H9 (cell line): ENCODE measurements at regions not wholly inside any gene's neighbourhood (a gene's known extent, or its start where the extent isn't known, plus 50 kb on each side); places are given as distances from the start of the nearest gene placed in this dataset.

Experiments
- DNase-seq: peaks from one replicate; pipeline ENCODE4 v3.0.0-alpha.2; 2017
- H2AFZ ChIP-seq: one replicate; pipeline ENCODE4 v1.6.1; 2013; ENCODE audit warnings: mild to moderate bottlenecking, low read length, control low read depth, moderate library complexity
- H2AK5ac ChIP-seq: 2 replicates; pipeline ENCODE4 v1.6.1; 2013; ENCODE audit warnings: low read length, control low read depth, mixed read lengths; ENCODE audit not compliant: insufficient read length
- H2BK120ac ChIP-seq: one replicate; pipeline ENCODE4 v1.6.1; 2013; ENCODE audit warnings: low read depth, mild to moderate bottlenecking, low read length, control low read depth, inconsistent platforms; ENCODE audit not compliant: poor library complexity, severe bottlenecking
- H2BK12ac ChIP-seq: 2 replicates; pipeline ENCODE4 v1.6.1; 2013; ENCODE audit warnings: low read length, control low read depth, mixed read lengths, low read depth; ENCODE audit not compliant: insufficient read length
- H2BK15ac ChIP-seq: 2 replicates; pipeline ENCODE4 v1.6.1; 2013; ENCODE audit warnings: low read depth, low read length, control low read depth
- H2BK20ac ChIP-seq: one replicate; pipeline ENCODE4 v1.6.1; 2013; ENCODE audit warnings: low read depth, mild to moderate bottlenecking, low read length, control low read depth, inconsistent platforms; ENCODE audit not compliant: poor library complexity, severe bottlenecking
- H2BK5ac ChIP-seq: 2 replicates; pipeline ENCODE4 v1.6.1; 2013; ENCODE audit warnings: low read length, control low read depth, mixed read lengths; ENCODE audit not compliant: insufficient read length
- H3K14ac ChIP-seq: 2 replicates; pipeline ENCODE4 v1.6.1; 2013; ENCODE audit warnings: low read length, control low read depth; ENCODE audit not compliant: insufficient read depth
- H3K18ac ChIP-seq: 2 replicates; pipeline ENCODE4 v1.6.1; 2013; ENCODE audit warnings: low read depth, mild to moderate bottlenecking, mixed read lengths, low read length, control low read depth; ENCODE audit not compliant: insufficient read length
- H3K23ac ChIP-seq: 2 replicates; pipeline ENCODE4 v1.6.1; 2013; ENCODE audit warnings: low read length, control low read depth, mixed read lengths, low read depth; ENCODE audit not compliant: insufficient read length
- H3K23me2 ChIP-seq: 2 replicates; pipeline ENCODE4 v1.6.1; 2013; ENCODE audit warnings: low read depth, mild to moderate bottlenecking, mixed read lengths, low read length, control low read depth; ENCODE audit not compliant: insufficient read length, poor library complexity, severe bottlenecking
- H3K27ac ChIP-seq: 2 replicates; pipeline ENCODE4 v1.5.1; 2013; ENCODE audit warnings: low read length, control low read depth, mixed read lengths, low read depth; ENCODE audit not compliant: insufficient read length
- H3K27me3 ChIP-seq: 2 replicates; pipeline ENCODE4 v1.6.1; 2013; ENCODE audit warnings: low read length, control low read depth, inconsistent platforms; ENCODE audit not compliant: insufficient read depth
- H3K4ac ChIP-seq: 2 replicates; pipeline ENCODE4 v1.6.1; 2013; ENCODE audit warnings: low read depth, mild to moderate bottlenecking, control low read depth, inconsistent platforms, low read length, moderate library complexity
- H3K4me1 ChIP-seq: 2 replicates; pipeline ENCODE4 v1.6.1; 2013; ENCODE audit warnings: low read length, control low read depth, inconsistent platforms; ENCODE audit not compliant: insufficient read depth
- H3K4me2 ChIP-seq: 2 replicates; pipeline ENCODE4 v1.6.1; 2013; ENCODE audit warnings: low read length, control low read depth, mixed read lengths; ENCODE audit not compliant: insufficient read length, insufficient read depth
- H3K56ac ChIP-seq: 2 replicates; pipeline ENCODE4 v1.6.1; 2013; ENCODE audit warnings: low read depth, mild to moderate bottlenecking, mixed read lengths, low read length, control low read depth; ENCODE audit not compliant: insufficient read length
- H3K79me1 ChIP-seq: 2 replicates; pipeline ENCODE4 v1.6.1; 2013; ENCODE audit warnings: low read depth, mild to moderate bottlenecking, moderate library complexity, low read length, control low read depth, inconsistent platforms; ENCODE audit not compliant: insufficient read depth, poor library complexity, severe bottlenecking
- H3K79me2 ChIP-seq: 2 replicates; pipeline ENCODE4 v1.6.1; 2013; ENCODE audit warnings: low read length, control low read depth, inconsistent platforms; ENCODE audit not compliant: insufficient read depth
- H3K9ac ChIP-seq: 2 replicates; pipeline ENCODE4 v1.6.1; 2013; ENCODE audit warnings: low read length, control low read depth, mixed read lengths; ENCODE audit not compliant: insufficient read length; ENCODE audit errors: extremely low read depth
- H3K9me3 ChIP-seq: one replicate; pipeline ENCODE4 v1.6.1; 2013; ENCODE audit warnings: low read depth, low read length, inconsistent platforms; ENCODE audit not compliant: control insufficient read depth
- H3T11ph ChIP-seq: one replicate; pipeline ENCODE4 v1.6.1; 2013; ENCODE audit warnings: mild to moderate bottlenecking, low read length, control low read depth, inconsistent platforms
- H4K20me1 ChIP-seq: one replicate; pipeline ENCODE4 v1.6.1; 2013; ENCODE audit not compliant: control insufficient read depth, insufficient read length, insufficient read depth
- H4K5ac ChIP-seq: 2 replicates; pipeline ENCODE4 v1.6.1; 2013; ENCODE audit warnings: low read depth, mild to moderate bottlenecking, mixed read lengths, low read length, control low read depth; ENCODE audit not compliant: insufficient read length
- H4K8ac ChIP-seq: replicated peaks from 2 replicates; pipeline ENCODE4 v1.6.1; 2013; ENCODE audit warnings: low read length, control low read depth, mixed read lengths, low read depth; ENCODE audit not compliant: insufficient read length
- H4K91ac ChIP-seq: 2 replicates; pipeline ENCODE4 v1.6.1; 2013; ENCODE audit warnings: low read depth, mild to moderate bottlenecking, moderate library complexity, mixed read lengths, low read length, control low read depth; ENCODE audit not compliant: insufficient read length
- H3K27ac Mint-ChIP-seq, 3 experiments: 2 replicates in 2 of 3; 3 replicates in 1 of 3; pipeline ENCODE4 v1.8.0; 2020 to 2021; ENCODE audit warnings: mixed read lengths in 3 of 3, mild to moderate bottlenecking in 1 of 3, moderate library complexity in 1 of 3
- H3K27me3 Mint-ChIP-seq: 2 replicates; pipeline ENCODE4 v1.8.0; 2021; ENCODE audit warnings: low read depth, mild to moderate bottlenecking, moderate library complexity, mixed read lengths
- H3K36me3 Mint-ChIP-seq, 3 experiments: 2 replicates in 2 of 3; 3 replicates in 1 of 3; pipeline ENCODE4 v1.8.0; 2020 to 2021; ENCODE audit warnings: low read depth in 3 of 3, mixed read lengths in 3 of 3; ENCODE audit not compliant: insufficient read depth in 1 of 3
- H3K4me1 Mint-ChIP-seq, 2 experiments: 2 replicates each; pipeline ENCODE4 v1.8.0; 2020; ENCODE audit warnings: mixed read lengths in 2 of 2
- H3K4me3 Mint-ChIP-seq, 2 experiments: 2 replicates in 1 of 2; 3 replicates in 1 of 2; pipeline ENCODE4 v1.8.0; 2020 to 2021; ENCODE audit warnings: mild to moderate bottlenecking in 2 of 2, mixed read lengths in 2 of 2, moderate library complexity in 1 of 2
- H3K9me3 Mint-ChIP-seq, 2 experiments: 2 replicates in 1 of 2; 3 replicates in 1 of 2; pipeline ENCODE4 v1.8.0; 2020; ENCODE audit warnings: mild to moderate bottlenecking in 2 of 2, mixed read lengths in 2 of 2, moderate library complexity in 1 of 2
- CTCF ChIP-seq: fragments of 200-600 bp; sonication (generic); conservative IDR thresholded peaks from 3 replicates; pipeline ENCODE4 v1.8.0; 2021; ENCODE audit warnings: antibody characterized with exemption, mild to moderate bottlenecking
- WGBS: extraction: QIAGEN DNeasy Blood & Tissue Kit; methylation state at CpG from one replicate; pipeline ENCODE4 v1.1.7; 2013; ENCODE audit warnings: missing lambda C conversion rate, low lambda C conversion rate, mixed read lengths; ENCODE audit not compliant: insufficient read length; ENCODE audit errors: extremely low coverage; 5-methylcytosine and 5-hydroxymethylcytosine counted together

- no peak for TF ChIP-seq CTCF
- Mint-ChIP-seq H3K4me3 (no peak overlapping the region; a peak in 1 of 5 replicates), H3K9me3 (peaks cover 0 to 2% of the 10 kb centered on the region in 2 experiments; a peak in 1 of 5 replicates), H3K27ac (no peak overlapping the region), H3K27me3 (no peaks in the 10 kb centered on the region), H3K4me1 (peaks cover 0 to 2% of the 10 kb centered on the region in 2 experiments; a peak in 1 of 4 replicates), H3K36me3 (no peaks in the 10 kb centered on the region; a peak in 2 of 7 replicates)
- H3K4me1 ChIP-seq, result no peaks in the 10 kb centered on the region
- no CpG with 5 or more reads among the region's 6 CpGs for WGBS
- H4K91ac ChIP-seq, result no peak overlapping the region
- H3K27ac ChIP-seq, result no peak overlapping the region
- no peak overlapping the region for H3T11ph ChIP-seq
- H3K56ac ChIP-seq, result no peak overlapping the region
- no peak overlapping the region for H3K4me2 ChIP-seq
- no peak overlapping the region for H4K8ac ChIP-seq
- H2BK15ac ChIP-seq, result no peak overlapping the region
- no peak overlapping the region for H2AFZ ChIP-seq
- H3K9me3 ChIP-seq, result no peaks in the 10 kb centered on the region
- H2BK12ac ChIP-seq, result no peak overlapping the region
- no peaks in the 10 kb centered on the region for H3K79me2 ChIP-seq
- DNase-seq, result no peak
- no peak overlapping the region for H2BK5ac ChIP-seq
- H3K79me1 ChIP-seq, result no peaks in the 10 kb centered on the region
- no peak overlapping the region for H3K14ac ChIP-seq
- H3K18ac ChIP-seq, result no peak overlapping the region
- H2AK5ac ChIP-seq, result no peak overlapping the region
- H4K20me1 ChIP-seq, result no peaks in the 10 kb centered on the region
- no peaks in the 10 kb centered on the region for H3K23me2 ChIP-seq
- no peaks in the 10 kb centered on the region for H3K27me3 ChIP-seq
- H2BK20ac ChIP-seq, result no peak overlapping the region
- no peak overlapping the region for H3K23ac ChIP-seq
- H3K9ac ChIP-seq, result no peak overlapping the region
- no peak overlapping the region for H2BK120ac ChIP-seq
- H4K5ac ChIP-seq, result no peak overlapping the region
- no peak overlapping the region for H3K4ac ChIP-seq
Observed at GRCh38 chr4:178293601-178294000, 851.4 kb upstream of the AGA start.
